ENCODE measurements at regions not wholly inside any gene's neighbourhood (a gene's known extent, or its start where the extent isn't known, plus 50 kb on each side); places are given as distances from the start of the nearest gene placed in this dataset.

DNA sequence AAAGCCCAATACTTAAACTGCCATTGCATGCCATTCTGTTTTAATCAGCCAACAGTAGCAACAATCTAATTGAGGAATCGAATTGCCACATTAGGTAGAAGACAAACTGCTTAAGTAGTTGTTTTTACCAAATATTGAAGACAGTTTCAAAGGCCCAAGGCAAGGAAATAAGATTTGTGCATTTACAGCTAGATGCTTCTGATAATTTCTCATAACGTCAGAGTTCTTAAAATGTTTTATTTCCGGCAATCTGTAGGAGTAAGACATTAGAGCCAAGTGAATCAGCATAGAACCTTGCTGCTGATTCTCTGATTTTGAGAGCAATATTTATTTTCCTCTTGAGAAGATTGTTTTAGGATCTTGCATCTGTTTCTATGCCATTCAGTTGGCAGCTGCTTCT, 174.3 kb downstream of the RBM43 start:
- H3K4me1 Mint-ChIP-seq: peaks cover 13% of the 10 kb centered on the region
- Histone ChIP-seq H3K36me3 (ENCODE audit: insufficient read depth) (no peaks in the 10 kb centered on the region), H3K9me2 (ENCODE audit: insufficient read depth) (no peaks in the 10 kb centered on the region; the same call in 1 of the 2 replicates), H3K27ac (ENCODE audit: low read depth) (no peak overlapping the region), H4K20me1 (replicated peaks; ENCODE audit: insufficient read depth) (no peaks in the 10 kb centered on the region), H3K79me2 (replicated peaks; ENCODE audit: insufficient read depth) (no peaks in the 10 kb centered on the region), H2AFZ (no peak overlapping the region), H3K4me2 (no peak overlapping the region), H3K4me3 (no peak overlapping the region), H3K27me3 (ENCODE audit: insufficient read depth) (no peaks in the 10 kb centered on the region), H3K4me1 (ENCODE audit: insufficient read depth) (peaks cover 15% of the 10 kb centered on the region), H3F3A (replicated peaks; ENCODE audit: low read depth) (no peaks in the 10 kb centered on the region)
- H3K4me3 Mint-ChIP-seq: no peak overlapping the region
- ATAC-seq (no peak), DNase-seq (ENCODE audit: low spot score) (no peak)
- peak overlapping the region; percentile 58; the same call in 1 of the 2 replicates for H3K27ac Mint-ChIP-seq
- H3K9me3 Mint-ChIP-seq: no peaks in the 10 kb centered on the region
- no peaks in the 10 kb centered on the region for H3K27me3 Mint-ChIP-seq (ENCODE audit: insufficient read depth, low read depth, poor library complexity)
- H3K36me3 Mint-ChIP-seq (ENCODE audit: low read depth): no peaks in the 10 kb centered on the region
- TF ChIP-seq JUNB (IDR thresholded peaks at IDR 0.05; ENCODE audit: unreplicated experiment) (no peak), CREB1 (CRISPR knock-in tag; IDR thresholded peaks at IDR 0.05; ENCODE audit: low read depth) (no peak), STAT1 (IDR thresholded peaks at IDR 0.05; ENCODE audit: unreplicated experiment) (no peak), EZH2 (IDR thresholded peaks at IDR 0.05; ENCODE audit: low read depth, unreplicated experiment) (no peak), POLR2AphosphoS5 (IDR thresholded peaks at IDR 0.05; ENCODE audit: low read depth) (no peak), ZNF331 (CRISPR knock-in tag; IDR thresholded peaks at IDR 0.05; ENCODE audit: low read depth) (no peak), EZH2phosphoT487 (IDR thresholded peaks at IDR 0.05; ENCODE audit: unreplicated experiment) (no peak), ZNF114 (CRISPR knock-in tag; IDR thresholded peaks at IDR 0.05) (no peak), NANOG (IDR thresholded peaks at IDR 0.05; ENCODE audit: borderline replicate concordance) (no peak)
- TF ChIP-seq, protein P1, sequence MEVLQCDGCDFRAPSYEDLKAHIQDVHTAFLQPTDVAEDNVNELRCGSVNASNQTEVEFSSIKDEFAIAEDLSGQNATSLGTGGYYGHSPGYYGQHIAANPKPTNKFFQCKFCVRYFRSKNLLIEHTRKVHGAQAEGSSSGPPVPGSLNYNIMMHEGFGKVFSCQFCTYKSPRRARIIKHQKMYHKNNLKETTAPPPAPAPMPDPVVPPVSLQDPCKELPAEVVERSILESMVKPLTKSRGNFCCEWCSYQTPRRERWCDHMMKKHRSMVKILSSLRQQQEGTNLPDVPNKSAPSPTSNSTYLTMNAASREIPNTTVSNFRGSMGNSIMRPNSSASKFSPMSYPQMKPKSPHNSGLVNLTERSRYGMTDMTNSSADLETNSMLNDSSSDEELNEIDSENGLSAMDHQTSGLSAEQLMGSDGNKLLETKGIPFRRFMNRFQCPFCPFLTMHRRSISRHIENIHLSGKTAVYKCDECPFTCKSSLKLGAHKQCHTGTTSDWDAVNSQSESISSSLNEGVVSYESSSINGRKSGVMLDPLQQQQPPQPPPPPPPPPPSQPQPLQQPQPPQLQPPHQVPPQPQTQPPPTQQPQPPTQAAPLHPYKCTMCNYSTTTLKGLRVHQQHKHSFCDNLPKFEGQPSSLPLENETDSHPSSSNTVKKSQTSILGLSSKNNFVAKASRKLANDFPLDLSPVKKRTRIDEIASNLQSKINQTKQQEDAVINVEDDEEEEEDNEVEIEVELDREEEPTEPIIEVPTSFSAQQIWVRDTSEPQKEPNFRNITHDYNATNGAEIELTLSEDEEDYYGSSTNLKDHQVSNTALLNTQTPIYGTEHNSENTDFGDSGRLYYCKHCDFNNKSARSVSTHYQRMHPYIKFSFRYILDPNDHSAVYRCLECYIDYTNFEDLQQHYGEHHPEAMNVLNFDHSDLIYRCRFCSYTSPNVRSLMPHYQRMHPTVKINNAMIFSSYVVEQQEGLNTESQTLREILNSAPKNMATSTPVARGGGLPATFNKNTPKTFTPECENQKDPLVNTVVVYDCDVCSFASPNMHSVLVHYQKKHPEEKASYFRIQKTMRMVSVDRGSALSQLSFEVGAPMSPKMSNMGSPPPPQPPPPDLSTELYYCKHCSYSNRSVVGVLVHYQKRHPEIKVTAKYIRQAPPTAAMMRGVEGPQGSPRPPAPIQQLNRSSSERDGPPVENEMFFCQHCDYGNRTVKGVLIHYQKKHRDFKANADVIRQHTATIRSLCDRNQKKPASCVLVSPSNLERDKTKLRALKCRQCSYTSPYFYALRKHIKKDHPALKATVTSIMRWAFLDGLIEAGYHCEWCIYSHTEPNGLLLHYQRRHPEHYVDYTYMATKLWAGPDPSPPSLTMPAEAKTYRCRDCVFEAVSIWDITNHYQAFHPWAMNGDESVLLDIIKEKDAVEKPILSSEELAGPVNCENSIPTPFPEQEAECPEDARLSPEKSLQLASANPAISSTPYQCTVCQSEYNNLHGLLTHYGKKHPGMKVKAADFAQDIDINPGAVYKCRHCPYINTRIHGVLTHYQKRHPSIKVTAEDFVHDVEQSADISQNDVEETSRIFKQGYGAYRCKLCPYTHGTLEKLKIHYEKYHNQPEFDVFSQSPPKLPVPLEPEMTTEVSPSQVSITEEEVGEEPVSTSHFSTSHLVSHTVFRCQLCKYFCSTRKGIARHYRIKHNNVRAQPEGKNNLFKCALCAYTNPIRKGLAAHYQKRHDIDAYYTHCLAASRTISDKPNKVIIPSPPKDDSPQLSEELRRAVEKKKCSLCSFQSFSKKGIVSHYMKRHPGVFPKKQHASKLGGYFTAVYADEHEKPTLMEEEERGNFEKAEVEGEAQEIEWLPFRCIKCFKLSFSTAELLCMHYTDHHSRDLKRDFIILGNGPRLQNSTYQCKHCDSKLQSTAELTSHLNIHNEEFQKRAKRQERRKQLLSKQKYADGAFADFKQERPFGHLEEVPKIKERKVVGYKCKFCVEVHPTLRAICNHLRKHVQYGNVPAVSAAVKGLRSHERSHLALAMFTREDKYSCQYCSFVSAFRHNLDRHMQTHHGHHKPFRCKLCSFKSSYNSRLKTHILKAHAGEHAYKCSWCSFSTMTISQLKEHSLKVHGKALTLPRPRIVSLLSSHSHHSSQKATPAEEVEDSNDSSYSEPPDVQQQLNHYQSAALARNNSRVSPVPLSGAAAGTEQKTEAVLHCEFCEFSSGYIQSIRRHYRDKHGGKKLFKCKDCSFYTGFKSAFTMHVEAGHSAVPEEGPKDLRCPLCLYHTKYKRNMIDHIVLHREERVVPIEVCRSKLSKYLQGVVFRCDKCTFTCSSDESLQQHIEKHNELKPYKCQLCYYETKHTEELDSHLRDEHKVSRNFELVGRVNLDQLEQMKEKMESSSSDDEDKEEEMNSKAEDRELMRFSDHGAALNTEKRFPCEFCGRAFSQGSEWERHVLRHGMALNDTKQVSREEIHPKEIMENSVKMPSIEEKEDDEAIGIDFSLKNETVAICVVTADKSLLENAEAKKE (CRISPR knock-in tag; IDR thresholded peaks at IDR 0.05): no peak
- TF ChIP-seq, protein P2, sequence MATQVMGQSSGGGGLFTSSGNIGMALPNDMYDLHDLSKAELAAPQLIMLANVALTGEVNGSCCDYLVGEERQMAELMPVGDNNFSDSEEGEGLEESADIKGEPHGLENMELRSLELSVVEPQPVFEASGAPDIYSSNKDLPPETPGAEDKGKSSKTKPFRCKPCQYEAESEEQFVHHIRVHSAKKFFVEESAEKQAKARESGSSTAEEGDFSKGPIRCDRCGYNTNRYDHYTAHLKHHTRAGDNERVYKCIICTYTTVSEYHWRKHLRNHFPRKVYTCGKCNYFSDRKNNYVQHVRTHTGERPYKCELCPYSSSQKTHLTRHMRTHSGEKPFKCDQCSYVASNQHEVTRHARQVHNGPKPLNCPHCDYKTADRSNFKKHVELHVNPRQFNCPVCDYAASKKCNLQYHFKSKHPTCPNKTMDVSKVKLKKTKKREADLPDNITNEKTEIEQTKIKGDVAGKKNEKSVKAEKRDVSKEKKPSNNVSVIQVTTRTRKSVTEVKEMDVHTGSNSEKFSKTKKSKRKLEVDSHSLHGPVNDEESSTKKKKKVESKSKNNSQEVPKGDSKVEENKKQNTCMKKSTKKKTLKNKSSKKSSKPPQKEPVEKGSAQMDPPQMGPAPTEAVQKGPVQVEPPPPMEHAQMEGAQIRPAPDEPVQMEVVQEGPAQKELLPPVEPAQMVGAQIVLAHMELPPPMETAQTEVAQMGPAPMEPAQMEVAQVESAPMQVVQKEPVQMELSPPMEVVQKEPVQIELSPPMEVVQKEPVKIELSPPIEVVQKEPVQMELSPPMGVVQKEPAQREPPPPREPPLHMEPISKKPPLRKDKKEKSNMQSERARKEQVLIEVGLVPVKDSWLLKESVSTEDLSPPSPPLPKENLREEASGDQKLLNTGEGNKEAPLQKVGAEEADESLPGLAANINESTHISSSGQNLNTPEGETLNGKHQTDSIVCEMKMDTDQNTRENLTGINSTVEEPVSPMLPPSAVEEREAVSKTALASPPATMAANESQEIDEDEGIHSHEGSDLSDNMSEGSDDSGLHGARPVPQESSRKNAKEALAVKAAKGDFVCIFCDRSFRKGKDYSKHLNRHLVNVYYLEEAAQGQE (IDR thresholded peaks at IDR 0.05; ENCODE audit: unreplicated experiment): no peak
- TF ChIP-seq, protein P3, sequence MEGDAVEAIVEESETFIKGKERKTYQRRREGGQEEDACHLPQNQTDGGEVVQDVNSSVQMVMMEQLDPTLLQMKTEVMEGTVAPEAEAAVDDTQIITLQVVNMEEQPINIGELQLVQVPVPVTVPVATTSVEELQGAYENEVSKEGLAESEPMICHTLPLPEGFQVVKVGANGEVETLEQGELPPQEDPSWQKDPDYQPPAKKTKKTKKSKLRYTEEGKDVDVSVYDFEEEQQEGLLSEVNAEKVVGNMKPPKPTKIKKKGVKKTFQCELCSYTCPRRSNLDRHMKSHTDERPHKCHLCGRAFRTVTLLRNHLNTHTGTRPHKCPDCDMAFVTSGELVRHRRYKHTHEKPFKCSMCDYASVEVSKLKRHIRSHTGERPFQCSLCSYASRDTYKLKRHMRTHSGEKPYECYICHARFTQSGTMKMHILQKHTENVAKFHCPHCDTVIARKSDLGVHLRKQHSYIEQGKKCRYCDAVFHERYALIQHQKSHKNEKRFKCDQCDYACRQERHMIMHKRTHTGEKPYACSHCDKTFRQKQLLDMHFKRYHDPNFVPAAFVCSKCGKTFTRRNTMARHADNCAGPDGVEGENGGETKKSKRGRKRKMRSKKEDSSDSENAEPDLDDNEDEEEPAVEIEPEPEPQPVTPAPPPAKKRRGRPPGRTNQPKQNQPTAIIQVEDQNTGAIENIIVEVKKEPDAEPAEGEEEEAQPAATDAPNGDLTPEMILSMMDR (conservative IDR thresholded peaks at IDR 0.05; ENCODE audit: low read depth in 2 of 2): no peak
- TF ChIP-seq, protein P4, sequence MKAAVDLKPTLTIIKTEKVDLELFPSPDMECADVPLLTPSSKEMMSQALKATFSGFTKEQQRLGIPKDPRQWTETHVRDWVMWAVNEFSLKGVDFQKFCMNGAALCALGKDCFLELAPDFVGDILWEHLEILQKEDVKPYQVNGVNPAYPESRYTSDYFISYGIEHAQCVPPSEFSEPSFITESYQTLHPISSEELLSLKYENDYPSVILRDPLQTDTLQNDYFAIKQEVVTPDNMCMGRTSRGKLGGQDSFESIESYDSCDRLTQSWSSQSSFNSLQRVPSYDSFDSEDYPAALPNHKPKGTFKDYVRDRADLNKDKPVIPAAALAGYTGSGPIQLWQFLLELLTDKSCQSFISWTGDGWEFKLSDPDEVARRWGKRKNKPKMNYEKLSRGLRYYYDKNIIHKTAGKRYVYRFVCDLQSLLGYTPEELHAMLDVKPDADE (IDR thresholded peaks at IDR 0.05): no peak

Data from GM23338 (cell line).